Epithelial cell of proximal tubule (primary cell): ENCODE measurements at regions not wholly inside any gene's neighbourhood (a gene's known extent, or its start where the extent isn't known, plus 50 kb on each side); places are given as distances from the start of the nearest gene placed in this dataset.

Experiments used
- DNase-seq: peaks from one replicate; pipeline ENCODE4 v3.0.0-alpha.2; 2011; ENCODE audit warnings: low read depth
- H3K4me3 ChIP-seq: 2 replicates; pipeline ENCODE4 v1.5.1; 2011; ENCODE audit warnings: low read depth, mild to moderate bottlenecking, low read length
- TF ChIP-seq, protein P1 (sequence below): conservative IDR thresholded peaks from 2 replicates; pipeline ENCODE4 v1.5.1; 2012; ENCODE audit warnings: low read depth, mild to moderate bottlenecking, low read length

DNA sequence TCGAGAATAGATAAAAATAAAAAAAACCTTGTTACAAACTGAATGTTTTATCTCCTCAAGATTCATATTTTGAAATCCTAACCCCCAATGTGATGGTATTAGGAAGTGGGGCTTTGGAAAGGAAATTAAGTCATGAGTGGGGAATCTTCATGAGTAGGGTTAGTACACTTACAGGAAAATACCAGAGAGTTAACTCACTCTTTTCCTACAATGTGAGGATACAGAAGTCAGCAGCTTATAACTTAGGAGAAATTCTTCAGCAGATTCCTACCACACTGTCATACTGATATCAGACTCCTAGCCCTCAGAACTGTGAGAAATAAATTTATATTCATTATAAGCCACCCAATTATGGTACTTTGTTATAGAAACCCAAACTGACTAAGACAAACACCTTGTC is 453.1 kb downstream of the GBE1 start:
- no peak for DNase-seq
- TF ChIP-seq, protein P1, sequence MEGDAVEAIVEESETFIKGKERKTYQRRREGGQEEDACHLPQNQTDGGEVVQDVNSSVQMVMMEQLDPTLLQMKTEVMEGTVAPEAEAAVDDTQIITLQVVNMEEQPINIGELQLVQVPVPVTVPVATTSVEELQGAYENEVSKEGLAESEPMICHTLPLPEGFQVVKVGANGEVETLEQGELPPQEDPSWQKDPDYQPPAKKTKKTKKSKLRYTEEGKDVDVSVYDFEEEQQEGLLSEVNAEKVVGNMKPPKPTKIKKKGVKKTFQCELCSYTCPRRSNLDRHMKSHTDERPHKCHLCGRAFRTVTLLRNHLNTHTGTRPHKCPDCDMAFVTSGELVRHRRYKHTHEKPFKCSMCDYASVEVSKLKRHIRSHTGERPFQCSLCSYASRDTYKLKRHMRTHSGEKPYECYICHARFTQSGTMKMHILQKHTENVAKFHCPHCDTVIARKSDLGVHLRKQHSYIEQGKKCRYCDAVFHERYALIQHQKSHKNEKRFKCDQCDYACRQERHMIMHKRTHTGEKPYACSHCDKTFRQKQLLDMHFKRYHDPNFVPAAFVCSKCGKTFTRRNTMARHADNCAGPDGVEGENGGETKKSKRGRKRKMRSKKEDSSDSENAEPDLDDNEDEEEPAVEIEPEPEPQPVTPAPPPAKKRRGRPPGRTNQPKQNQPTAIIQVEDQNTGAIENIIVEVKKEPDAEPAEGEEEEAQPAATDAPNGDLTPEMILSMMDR: no peak

GRCh38 chr3:81307221-81307620 is 454.2 kb downstream of the GBE1 start:
- no peak overlapping the region for H3K4me3 ChIP-seq
- DNase-seq: no peak
- TF ChIP-seq, protein P1: no peak

More for the DNA sequence above, 453.1 kb downstream of the GBE1 start:
- no peak overlapping the region for H3K4me3 ChIP-seq

- DNase-seq: no peak
- TF ChIP-seq, protein P1: no peak
These were observed 458.1 kb downstream of the GBE1 start for GRCh38 chr3:81303321-81303720.

GRCh38 chr3:81302045-81302444 is 459.4 kb downstream of the GBE1 start:
- TF ChIP-seq, protein P1: peak; percentile 76
- no peak for DNase-seq
- H3K4me3 ChIP-seq: no peak overlapping the region

More at GRCh38 chr3:81303321-81303720, 458.1 kb downstream of the GBE1 start:
- no peak overlapping the region for H3K4me3 ChIP-seq

DNA sequence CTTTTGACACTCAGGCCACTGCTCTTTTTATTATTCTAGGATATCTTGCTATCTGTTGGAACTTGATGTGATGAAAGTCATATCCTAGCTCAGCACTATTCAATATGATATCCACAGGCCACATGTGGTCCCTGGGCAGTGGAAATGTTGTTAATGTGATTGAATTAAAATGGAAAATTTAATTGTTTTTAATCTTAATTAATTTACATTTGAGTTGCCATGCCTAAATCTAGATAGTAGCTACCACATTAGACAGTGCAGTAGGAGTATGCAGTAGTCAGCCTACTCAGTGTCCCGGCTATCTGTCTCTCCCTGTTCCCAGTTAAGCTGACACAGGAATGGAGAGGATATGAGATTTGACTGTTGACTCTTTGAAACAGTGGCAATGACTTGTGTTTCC is 460.2 kb downstream of the GBE1 start:
- TF ChIP-seq, protein P1: no peak
- DNase-seq: no peak
- H3K4me3 ChIP-seq: no peak overlapping the region

DNA sequence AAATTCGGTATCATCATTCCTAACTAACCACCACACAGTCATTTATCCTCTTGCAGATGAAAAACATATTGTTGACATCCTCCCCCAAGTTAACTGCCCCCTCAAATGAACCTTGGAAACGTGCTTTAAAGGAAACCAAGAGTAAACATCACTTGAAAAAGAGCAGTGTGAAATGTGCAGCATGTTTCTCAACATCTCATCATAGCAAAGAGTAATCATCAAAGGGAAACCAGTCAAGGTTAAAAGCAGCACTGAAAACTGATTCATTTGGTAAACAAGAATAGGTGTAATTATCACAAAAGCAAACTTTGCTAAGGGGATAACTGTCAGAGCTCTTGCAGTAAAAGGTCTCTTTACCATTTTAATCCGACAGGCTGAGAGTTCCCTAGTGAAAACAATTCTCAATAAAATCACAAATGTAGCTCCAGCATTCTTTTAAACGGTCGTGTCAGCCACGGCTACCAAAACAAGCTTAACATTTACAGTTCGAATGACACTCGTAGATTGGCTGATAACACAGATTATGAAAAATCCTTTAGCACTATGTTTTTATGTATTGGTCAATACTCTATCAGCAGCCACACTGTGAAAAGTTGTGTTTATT is 461.0 kb downstream of the GBE1 start:
- TF ChIP-seq, protein P1: no peak
- DNase-seq: no peak
- H3K4me3 ChIP-seq: no peak overlapping the region

- TF ChIP-seq, protein P1: no peak
- no peak for DNase-seq
- no peak overlapping the region for H3K4me3 ChIP-seq
These were observed 462.0 kb downstream of the GBE1 start for GRCh38 chr3:81299481-81299880.
